Tibial nerve (tissue), 4 donors: ENCODE measurements at regions not wholly inside any gene's neighbourhood (a gene's known extent, or its start where the extent isn't known, plus 50 kb on each side); places are given as distances from the start of the nearest gene placed in this dataset.

ENCODE experiments used
- EP300 ChIP-seq, 2 donors: sonication (generic); formaldehyde crosslinking; IDR thresholded peaks; one replicate each; pipeline ENCODE4 v1.6.1; 2017; ENCODE audit warnings: antibody characterized with exemption in 2 of 2, mild to moderate bottlenecking in 1 of 2
- POLR2A ChIP-seq, 2 donors: fragments of 450-650 bp; IDR thresholded peaks; one replicate each; pipeline ENCODE4 v1.6.1; 2017; ENCODE audit warnings: antibody characterized with exemption in 2 of 2, mild to moderate bottlenecking in 2 of 2, moderate library complexity in 2 of 2
- TF ChIP-seq, protein P1 (sequence below), 5 experiments: fragments of 200-600 bp in 3 of 5; fragments of 450-650 bp in 2 of 5; sonication (generic) in 3 of 5; IDR thresholded peaks; one replicate each; pipeline ENCODE4 v1.5.1; 2016 to 2019; ENCODE audit warnings: antibody characterized with exemption in 5 of 5, mild to moderate bottlenecking in 3 of 5, moderate library complexity in 2 of 5

DNA sequence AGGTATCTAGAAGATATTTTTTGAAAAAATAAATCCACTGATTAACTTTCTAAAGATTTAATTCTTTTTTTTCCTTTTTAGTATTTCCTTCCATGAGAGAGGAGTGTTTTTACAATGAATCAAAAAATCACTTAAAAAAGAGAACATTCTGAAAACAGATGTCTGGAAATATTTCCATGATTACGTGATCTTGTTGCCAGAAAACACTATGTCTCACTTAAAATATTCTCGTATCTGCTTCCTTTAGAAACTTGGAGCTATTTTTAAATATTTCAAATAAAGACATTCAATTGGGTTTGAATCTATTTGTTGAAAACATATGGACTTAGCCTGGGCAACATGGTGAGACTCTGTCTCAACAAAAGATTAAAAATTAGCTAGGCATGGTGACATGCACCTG, 232.8 kb upstream of the RASGEF1B start:
- no peak for TF ChIP-seq POLR2A (IDR thresholded peaks at IDR 0.05)
- TF ChIP-seq, protein P1, sequence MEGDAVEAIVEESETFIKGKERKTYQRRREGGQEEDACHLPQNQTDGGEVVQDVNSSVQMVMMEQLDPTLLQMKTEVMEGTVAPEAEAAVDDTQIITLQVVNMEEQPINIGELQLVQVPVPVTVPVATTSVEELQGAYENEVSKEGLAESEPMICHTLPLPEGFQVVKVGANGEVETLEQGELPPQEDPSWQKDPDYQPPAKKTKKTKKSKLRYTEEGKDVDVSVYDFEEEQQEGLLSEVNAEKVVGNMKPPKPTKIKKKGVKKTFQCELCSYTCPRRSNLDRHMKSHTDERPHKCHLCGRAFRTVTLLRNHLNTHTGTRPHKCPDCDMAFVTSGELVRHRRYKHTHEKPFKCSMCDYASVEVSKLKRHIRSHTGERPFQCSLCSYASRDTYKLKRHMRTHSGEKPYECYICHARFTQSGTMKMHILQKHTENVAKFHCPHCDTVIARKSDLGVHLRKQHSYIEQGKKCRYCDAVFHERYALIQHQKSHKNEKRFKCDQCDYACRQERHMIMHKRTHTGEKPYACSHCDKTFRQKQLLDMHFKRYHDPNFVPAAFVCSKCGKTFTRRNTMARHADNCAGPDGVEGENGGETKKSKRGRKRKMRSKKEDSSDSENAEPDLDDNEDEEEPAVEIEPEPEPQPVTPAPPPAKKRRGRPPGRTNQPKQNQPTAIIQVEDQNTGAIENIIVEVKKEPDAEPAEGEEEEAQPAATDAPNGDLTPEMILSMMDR (IDR thresholded peaks at IDR 0.05) = no peak
- no peak for TF ChIP-seq EP300 (IDR thresholded peaks at IDR 0.05)
